SK-N-SH treated with all-trans-retinoic acid at 6 μM for 48 hours (cell line): ENCODE measurements at regions not wholly inside any gene's neighbourhood (a gene's known extent, or its start where the extent isn't known, plus 50 kb on each side); places are given as distances from the start of the nearest gene placed in this dataset.

Source experiments
- ARNTL ChIP-seq: fragments of 450-650 bp; formaldehyde crosslinking; IDR thresholded peaks from 2 replicates; pipeline ENCODE4 v1.5.0; 2020; ENCODE audit warnings: low read depth, mild to moderate bottlenecking, moderate library complexity, borderline replicate concordance
- CREB5 ChIP-seq: fragments of 250-450 bp; sonication (Bioruptor Pico); IDR thresholded peaks from 2 replicates; pipeline ENCODE4 v1.5.1; 2020; ENCODE audit warnings: low read depth, mild to moderate bottlenecking, moderate library complexity
- CSRNP3 ChIP-seq: fragments of 250-450 bp; sonication (Bioruptor Pico); IDR thresholded peaks from 2 replicates; pipeline ENCODE4 v1.5.1; 2021; ENCODE audit warnings: mild to moderate bottlenecking, moderate library complexity
- ISL1 ChIP-seq: fragments of 250-450 bp; sonication (Bioruptor Pico); IDR thresholded peaks from 2 replicates; pipeline ENCODE4 v2.1.2; 2022; ENCODE audit warnings: mild to moderate bottlenecking, moderate library complexity
- PATZ1 ChIP-seq: fragments of 250-450 bp; sonication (Bioruptor Pico); IDR thresholded peaks from 2 replicates; pipeline ENCODE4 v1.8.0; 2020; ENCODE audit warnings: mild to moderate bottlenecking, moderate library complexity, borderline replicate concordance
- POU6F1 ChIP-seq: fragments of 250-450 bp; sonication (Bioruptor Pico); IDR thresholded peaks from 2 replicates; pipeline ENCODE4 v1.8.0; 2021; ENCODE audit warnings: low read depth, mild to moderate bottlenecking, moderate library complexity, borderline replicate concordance
- RARB ChIP-seq: fragments of 250-450 bp; sonication (Bioruptor Pico); IDR thresholded peaks from 2 replicates; pipeline ENCODE4 v1.8.0; 2021; ENCODE audit warnings: mild to moderate bottlenecking, moderate library complexity
- TSHZ2 ChIP-seq: fragments of 250-450 bp; sonication (Bioruptor Pico); IDR thresholded peaks from 2 replicates; pipeline ENCODE4 v1.5.0; 2020; ENCODE audit warnings: mild to moderate bottlenecking, moderate library complexity
- ZFP3 ChIP-seq: fragments of 250-450 bp; sonication (Bioruptor Pico); IDR thresholded peaks from 2 replicates; pipeline ENCODE4 v1.5.0; 2020; ENCODE audit warnings: mild to moderate bottlenecking, moderate library complexity
- ZFP30 ChIP-seq: fragments of 450-650 bp; formaldehyde crosslinking; IDR thresholded peaks from 2 replicates; pipeline ENCODE4 v1.5.0; 2022; ENCODE audit warnings: mild to moderate bottlenecking, moderate library complexity

- no peak for TF ChIP-seq ISL1 (CRISPR knock-in tag)
- TF ChIP-seq PATZ1 (CRISPR knock-in tag): no peak
- no peak for TF ChIP-seq TSHZ2
- no peak for TF ChIP-seq CREB5
- no peak for TF ChIP-seq ARNTL (CRISPR knock-in tag)
- no peak for TF ChIP-seq POU6F1 (CRISPR knock-in tag)
- TF ChIP-seq ZFP3: no peak
- TF ChIP-seq RARB (CRISPR knock-in tag): no peak
- no peak for TF ChIP-seq ZFP30 (CRISPR knock-in tag)
- TF ChIP-seq CSRNP3 (CRISPR knock-in tag): no peak
These were observed 625.8 kb upstream of the SORCS1 start for GRCh38 chr10:107790271-107790670.
